HL-60 (cell line): ENCODE measurements at regions not wholly inside any gene's neighbourhood (a gene's known extent, or its start where the extent isn't known, plus 50 kb on each side); places are given as distances from the start of the nearest gene placed in this dataset.

Source experiments
- DNase-seq, 2 experiments: peaks; one replicate each; pipeline ENCODE4 v3.0.0-alpha.2; 2010 to 2020; ENCODE audit warnings: low read depth in 1 of 2, low spot score in 1 of 2
- H3K27ac ChIP-seq: fragments of 250-450 bp; sonication (Bioruptor Pico); replicated peaks from 2 replicates; pipeline ENCODE4 v1.5.1; 2020; ENCODE audit warnings: mild to moderate bottlenecking, moderate library complexity
- H3K27me3 ChIP-seq: fragments of 250-450 bp; sonication (Bioruptor Pico); 2 replicates; pipeline ENCODE4 v1.5.1; 2021; ENCODE audit warnings: mild to moderate bottlenecking, moderate library complexity; ENCODE audit not compliant: insufficient read depth, poor library complexity, severe bottlenecking
- H3K4me3 ChIP-seq: replicated peaks from 2 replicates; pipeline ENCODE4 v1.5.1; 2011; ENCODE audit warnings: mild to moderate bottlenecking, control low read depth, low read length; ENCODE audit not compliant: insufficient read depth
- CTCF ChIP-seq: IDR thresholded peaks from one replicate; pipeline ENCODE4 v1.5.1; 2011; ENCODE audit warnings: low read length, control low read depth, inconsistent platforms; ENCODE audit not compliant: insufficient read depth
- GABPA ChIP-seq: IDR thresholded peaks from 2 replicates; pipeline ENCODE4 v1.6.1; 2012; ENCODE audit warnings: low read depth
- POLR2AphosphoS5 ChIP-seq: IDR thresholded peaks from 2 replicates; pipeline ENCODE4 v1.6.1; 2012; ENCODE audit warnings: low read depth
- REST ChIP-seq: IDR thresholded peaks from 2 replicates; pipeline ENCODE4 v1.6.1; 2012; ENCODE audit warnings: low read depth; ENCODE audit not compliant: insufficient replicate concordance
- SPI1 ChIP-seq: IDR thresholded peaks from 2 replicates; pipeline ENCODE4 v1.6.1; 2012; ENCODE audit warnings: low read depth, mild to moderate bottlenecking, borderline replicate concordance

GRCh38 chr5:104793031-104793754 is 1230.6 kb upstream of the NUDT12 start:
- DNase-seq = no peak
- H3K4me3 ChIP-seq = no peak overlapping the region
- H3K27me3 ChIP-seq = no peaks in the 10 kb centered on the region
- H3K27ac ChIP-seq = no peak overlapping the region
- TF ChIP-seq POLR2AphosphoS5 (no peak), REST (no peak), CTCF (no peak)

DNA sequence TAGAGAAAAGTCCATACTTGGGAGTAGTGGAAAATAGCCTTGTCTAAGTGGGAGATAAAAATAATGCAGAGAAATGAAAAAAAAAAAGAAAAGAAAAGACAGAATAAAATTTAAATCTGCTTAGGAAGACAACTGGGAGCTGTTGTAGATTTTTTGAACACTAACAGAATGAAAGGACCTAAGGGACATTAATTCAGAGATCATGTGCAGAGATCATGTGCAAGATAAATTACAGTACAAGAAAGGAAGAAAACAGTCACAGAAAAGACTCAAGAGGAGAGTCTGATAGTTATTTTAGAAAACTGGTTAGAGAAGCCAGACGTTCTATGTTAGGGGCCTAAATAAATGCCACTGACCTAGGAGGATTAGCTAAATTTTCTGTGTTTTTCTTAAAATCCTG is 1226.8 kb upstream of the NUDT12 start:
- Histone ChIP-seq H3K27me3 (no peaks in the 10 kb centered on the region), H3K27ac (no peak overlapping the region), H3K4me3 (no peak overlapping the region)
- DNase-seq = no peak
- TF ChIP-seq POLR2AphosphoS5 (no peak), GABPA (no peak), CTCF (no peak), SPI1 (no peak), REST (no peak)

DNA sequence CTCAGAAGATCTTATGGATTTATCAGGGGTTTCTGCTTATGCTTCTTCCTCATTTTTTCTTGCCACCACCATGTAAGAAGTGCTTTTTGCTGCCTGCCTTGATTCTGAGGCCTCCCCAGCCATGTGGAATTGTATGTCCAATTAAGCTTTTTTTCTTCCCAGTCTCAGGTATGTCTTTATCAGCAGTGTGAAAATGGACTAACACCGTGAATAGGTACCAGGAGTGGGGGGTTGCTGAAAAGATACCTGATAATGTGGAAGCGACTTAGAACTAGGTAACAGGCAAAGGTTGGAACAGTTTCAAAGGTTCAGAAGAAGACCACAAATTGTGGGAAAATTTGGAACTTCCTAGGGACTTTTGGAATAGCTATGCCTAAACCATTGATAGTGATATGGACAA is 1222.5 kb upstream of the NUDT12 start:
- DNase-seq = no peak
- H3K27me3 ChIP-seq = no peaks in the 10 kb centered on the region
- no peak for TF ChIP-seq SPI1
- no peak for TF ChIP-seq GABPA
- no peak for TF ChIP-seq CTCF
- TF ChIP-seq REST = no peak
- no peak for TF ChIP-seq POLR2AphosphoS5
- H3K4me3 ChIP-seq = no peak overlapping the region
- no peak overlapping the region for H3K27ac ChIP-seq
